Neural crest cell (in vitro differentiated cells): ENCODE measurements at regions not wholly inside any gene's neighbourhood (a gene's known extent, or its start where the extent isn't known, plus 50 kb on each side); places are given as distances from the start of the nearest gene placed in this dataset.

Experiments
- DNase-seq: peaks from one replicate; pipeline ENCODE4 v3.0.0; 2021; ENCODE audit warnings: low read depth, mixed read lengths, low spot score
- H3K27ac Mint-ChIP-seq: one replicate; pipeline ENCODE4 v1.8.0; 2021; ENCODE audit warnings: mild to moderate bottlenecking, mixed read lengths; ENCODE audit not compliant: unreplicated experiment
- H3K27me3 Mint-ChIP-seq: 2 replicates; pipeline ENCODE4 v1.8.0; 2021; ENCODE audit warnings: low read depth, mild to moderate bottlenecking, mixed read lengths
- H3K36me3 Mint-ChIP-seq: 2 replicates; pipeline ENCODE4 v1.8.0; 2021; ENCODE audit warnings: low read depth, mild to moderate bottlenecking, mixed read lengths
- H3K4me1 Mint-ChIP-seq: 2 replicates; pipeline ENCODE4 v1.8.0; 2021; ENCODE audit warnings: mixed read lengths
- H3K4me3 Mint-ChIP-seq: one replicate; pipeline ENCODE4 v1.8.0; 2021; ENCODE audit warnings: mild to moderate bottlenecking, mixed read lengths
- H3K9me3 Mint-ChIP-seq: 2 replicates; pipeline ENCODE4 v1.8.0; 2021; ENCODE audit warnings: mixed read lengths
- TF ChIP-seq, protein P1 (sequence below): fragments of 200-600 bp; sonication (generic); conservative IDR thresholded peaks from 2 replicates; pipeline ENCODE4 v1.5.0; 2021; ENCODE audit warnings: antibody characterized with exemption, mild to moderate bottlenecking

DNA sequence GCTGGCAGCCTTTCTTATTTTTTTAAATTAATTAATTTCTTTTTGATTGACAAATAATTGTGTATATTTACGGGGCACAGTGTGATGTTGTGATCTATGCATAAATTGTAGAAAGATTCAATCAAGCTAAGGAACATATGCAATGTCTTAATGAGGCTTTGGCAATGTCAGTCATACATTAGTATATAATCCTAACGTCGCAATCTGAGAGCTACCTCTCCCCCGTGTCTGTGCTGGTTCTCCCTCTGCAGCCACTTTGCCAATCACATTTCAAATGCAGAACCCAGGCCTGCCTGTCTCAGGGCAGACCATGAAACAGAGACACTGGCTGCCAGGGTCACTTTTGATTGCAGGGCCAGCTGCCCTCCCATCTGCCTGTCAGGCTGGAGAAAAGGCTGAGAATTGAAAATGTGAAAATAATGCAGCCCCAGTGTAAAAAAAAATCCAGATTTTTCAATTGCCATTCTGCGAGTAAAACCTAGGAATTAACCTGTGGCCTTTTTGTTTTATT is 56.3 kb downstream of the SLC24A2 start:
- peaks cover 11% of the 10 kb centered on the region for H3K27me3 Mint-ChIP-seq
- H3K27ac Mint-ChIP-seq, result no peak overlapping the region
- H3K36me3 Mint-ChIP-seq, result no peaks in the 10 kb centered on the region
- H3K4me1 Mint-ChIP-seq, result no peaks in the 10 kb centered on the region
- no peaks in the 10 kb centered on the region for H3K9me3 Mint-ChIP-seq
- TF ChIP-seq, protein P1, sequence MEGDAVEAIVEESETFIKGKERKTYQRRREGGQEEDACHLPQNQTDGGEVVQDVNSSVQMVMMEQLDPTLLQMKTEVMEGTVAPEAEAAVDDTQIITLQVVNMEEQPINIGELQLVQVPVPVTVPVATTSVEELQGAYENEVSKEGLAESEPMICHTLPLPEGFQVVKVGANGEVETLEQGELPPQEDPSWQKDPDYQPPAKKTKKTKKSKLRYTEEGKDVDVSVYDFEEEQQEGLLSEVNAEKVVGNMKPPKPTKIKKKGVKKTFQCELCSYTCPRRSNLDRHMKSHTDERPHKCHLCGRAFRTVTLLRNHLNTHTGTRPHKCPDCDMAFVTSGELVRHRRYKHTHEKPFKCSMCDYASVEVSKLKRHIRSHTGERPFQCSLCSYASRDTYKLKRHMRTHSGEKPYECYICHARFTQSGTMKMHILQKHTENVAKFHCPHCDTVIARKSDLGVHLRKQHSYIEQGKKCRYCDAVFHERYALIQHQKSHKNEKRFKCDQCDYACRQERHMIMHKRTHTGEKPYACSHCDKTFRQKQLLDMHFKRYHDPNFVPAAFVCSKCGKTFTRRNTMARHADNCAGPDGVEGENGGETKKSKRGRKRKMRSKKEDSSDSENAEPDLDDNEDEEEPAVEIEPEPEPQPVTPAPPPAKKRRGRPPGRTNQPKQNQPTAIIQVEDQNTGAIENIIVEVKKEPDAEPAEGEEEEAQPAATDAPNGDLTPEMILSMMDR, result no peak
- H3K4me3 Mint-ChIP-seq, result no peak overlapping the region
- no peak for DNase-seq

DNA sequence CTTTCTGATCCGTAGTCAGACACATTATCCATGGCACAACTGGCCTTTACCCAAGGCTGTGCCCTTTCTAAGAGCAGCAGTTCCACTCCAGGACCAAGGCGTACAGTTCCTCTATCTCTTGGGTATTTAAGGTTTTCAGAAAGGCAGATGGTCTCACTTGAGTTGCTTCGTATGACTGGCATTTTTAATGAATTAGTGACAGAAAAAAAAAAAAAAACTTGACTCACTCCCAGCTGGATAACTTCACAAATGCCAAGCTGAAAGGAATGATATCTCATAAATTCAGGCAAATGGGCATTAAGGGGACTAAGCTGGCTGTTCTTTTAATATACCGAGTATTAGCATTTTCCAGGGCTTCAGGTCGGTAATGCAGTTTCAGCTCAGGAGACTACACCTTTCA is 60.7 kb downstream of the SLC24A2 start:
- TF ChIP-seq, protein P1, result no peak
- Mint-ChIP-seq H3K36me3 (no peaks in the 10 kb centered on the region), H3K9me3 (no peaks in the 10 kb centered on the region), H3K27ac (no peak overlapping the region), H3K4me3 (no peak overlapping the region), H3K4me1 (no peaks in the 10 kb centered on the region), H3K27me3 (peaks cover 23% of the 10 kb centered on the region)
- DNase-seq, result no peak

DNA sequence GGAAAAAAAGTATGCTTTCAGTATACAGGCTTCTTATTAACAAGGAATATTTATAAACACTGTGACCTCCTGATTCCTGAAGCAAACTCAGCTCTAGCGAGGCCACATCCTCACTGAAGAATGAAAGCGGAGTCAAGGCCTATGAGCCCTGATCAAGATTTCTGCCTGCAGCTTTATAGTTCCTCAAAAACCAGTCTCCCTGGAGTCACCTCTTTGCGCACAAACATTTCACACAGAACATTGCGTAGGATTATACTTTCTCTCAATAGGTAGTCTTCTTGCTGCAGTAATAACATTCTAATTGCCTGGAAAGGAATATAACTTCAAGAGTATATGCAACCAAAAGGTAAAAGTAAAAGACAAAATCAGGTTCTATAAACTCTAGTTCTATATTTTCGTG is 62.9 kb downstream of the SLC24A2 start:
- DNase-seq, result no peak
- no peaks in the 10 kb centered on the region for H3K9me3 Mint-ChIP-seq
- no peak overlapping the region for H3K4me3 Mint-ChIP-seq
- H3K27me3 Mint-ChIP-seq, result peaks cover 27% of the 10 kb centered on the region
- no peaks in the 10 kb centered on the region for H3K36me3 Mint-ChIP-seq
- TF ChIP-seq, protein P1, result no peak
- no peak overlapping the region for H3K27ac Mint-ChIP-seq
- H3K4me1 Mint-ChIP-seq, result no peaks in the 10 kb centered on the region

DNA sequence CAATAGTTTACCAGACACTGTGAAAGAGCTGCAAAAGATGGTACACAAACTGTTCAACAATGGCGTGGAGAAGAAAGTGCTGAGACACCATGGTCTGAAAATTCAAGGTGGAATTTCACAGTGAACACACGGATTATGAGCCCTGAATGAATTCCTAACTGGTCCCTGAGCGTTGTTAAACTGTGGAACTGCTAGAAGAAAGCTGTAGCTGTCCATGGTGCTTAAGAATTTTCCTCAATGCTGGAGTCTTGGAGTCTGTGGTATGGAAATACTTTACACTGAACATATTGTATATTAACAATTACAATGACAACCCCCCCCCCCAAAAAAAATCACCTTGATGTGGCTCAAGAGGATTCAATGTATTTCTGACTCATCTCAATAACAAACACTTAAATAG is 68.5 kb downstream of the SLC24A2 start:
- peaks cover 31% of the 10 kb centered on the region for H3K27me3 Mint-ChIP-seq
- H3K4me1 Mint-ChIP-seq, result no peaks in the 10 kb centered on the region
- TF ChIP-seq, protein P1, result no peak
- H3K4me3 Mint-ChIP-seq, result no peak overlapping the region
- DNase-seq, result peak; percentile 35
- H3K27ac Mint-ChIP-seq, result no peak overlapping the region
- H3K36me3 Mint-ChIP-seq, result no peaks in the 10 kb centered on the region
- H3K9me3 Mint-ChIP-seq, result no peaks in the 10 kb centered on the region

DNA sequence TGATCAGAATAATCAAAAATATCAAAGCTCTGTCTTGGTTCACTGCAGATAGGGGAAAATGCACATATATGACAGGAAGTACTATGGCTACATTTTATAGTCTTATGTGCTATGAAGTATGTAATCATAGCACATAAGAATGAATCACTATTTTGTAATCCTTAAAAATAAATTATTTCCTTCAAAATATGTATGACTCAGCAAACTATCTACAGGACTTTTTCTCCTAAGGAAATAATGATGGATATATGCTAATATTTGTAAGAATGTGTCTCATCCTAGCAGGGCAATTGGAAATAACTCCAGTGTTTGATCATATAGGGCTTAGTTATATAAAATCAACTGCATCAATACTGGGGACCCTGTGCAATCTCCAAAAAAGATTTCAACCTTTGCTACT is 85.1 kb downstream of the SLC24A2 start:
- no peak for DNase-seq
- H3K4me3 Mint-ChIP-seq, result no peak overlapping the region
- H3K36me3 Mint-ChIP-seq, result no peaks in the 10 kb centered on the region
- no peak overlapping the region for H3K27ac Mint-ChIP-seq
- TF ChIP-seq, protein P1, result no peak
- H3K27me3 Mint-ChIP-seq, result peaks cover 4% of the 10 kb centered on the region
- no peaks in the 10 kb centered on the region for H3K9me3 Mint-ChIP-seq
- no peaks in the 10 kb centered on the region for H3K4me1 Mint-ChIP-seq

DNA sequence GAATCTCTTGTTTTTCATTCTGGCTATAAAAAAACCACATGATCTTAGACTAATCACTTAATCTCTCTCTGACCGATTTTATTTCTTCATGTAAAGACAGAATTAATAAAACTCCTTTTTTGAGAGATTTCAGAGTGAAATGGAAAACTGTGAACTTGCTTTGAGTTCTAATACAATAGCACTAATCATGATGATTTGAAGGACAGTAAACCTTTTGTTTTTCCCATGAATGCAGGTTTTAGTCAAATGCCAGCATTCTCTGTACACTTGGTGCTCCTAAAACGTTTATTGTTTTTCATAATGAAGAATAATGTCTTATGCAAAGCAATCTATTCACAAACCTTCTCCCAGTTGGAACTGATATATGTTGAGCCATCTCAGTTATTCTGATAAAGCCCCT is 86.8 kb downstream of the SLC24A2 start:
- Mint-ChIP-seq H3K27ac (no peak overlapping the region), H3K4me1 (no peaks in the 10 kb centered on the region), H3K27me3 (peaks cover 4% of the 10 kb centered on the region), H3K9me3 (no peaks in the 10 kb centered on the region), H3K36me3 (no peaks in the 10 kb centered on the region), H3K4me3 (no peak overlapping the region)
- TF ChIP-seq, protein P1, result no peak
- no peak for DNase-seq
